Kidney (tissue), 13 donors: ENCODE measurements at regions not wholly inside any gene's neighbourhood (a gene's known extent, or its start where the extent isn't known, plus 50 kb on each side); places are given as distances from the start of the nearest gene placed in this dataset.

Experiments
- DNase-seq, 5 donors: peaks; one replicate each; pipeline ENCODE4 v3.0.0-alpha.2; 2013 to 2020
- FAIRE-seq: peaks from 2 replicates; lab custom pipeline; 2012; peaks lifted over from hg19 to GRCh38; lab: Jason Lieb, UNC
- H3K27ac ChIP-seq, 2 donors: one replicate each; pipeline ENCODE4 v1.7.0; 2013; ENCODE audit warnings: low read depth in 2 of 2, low read length in 2 of 2, inconsistent platforms in 1 of 2
- H3K27me3 ChIP-seq: one replicate; pipeline ENCODE4 v1.7.1; 2013; ENCODE audit warnings: low read length, inconsistent platforms; ENCODE audit not compliant: control insufficient read depth, insufficient read depth
- H3K36me3 ChIP-seq, 3 donors: one replicate each; pipeline versions ENCODE4 v1.7.0 to v1.7.1; 2013; ENCODE audit warnings: low read length in 3 of 3, control low read depth in 1 of 3, inconsistent platforms in 1 of 3; ENCODE audit not compliant: insufficient read depth in 3 of 3, control insufficient read depth in 2 of 3
- H3K4me1 ChIP-seq, 3 donors: one replicate each; pipeline versions ENCODE4 v1.7.0 to v1.7.1; 2013; ENCODE audit warnings: low read length in 3 of 3, inconsistent platforms in 1 of 3, low read depth in 1 of 3; ENCODE audit not compliant: control insufficient read depth in 2 of 3, insufficient read depth in 2 of 3
- H3K4me3 ChIP-seq, 3 donors: one replicate each; pipeline versions ENCODE4 v1.7.0 to v1.8.1; 2013; ENCODE audit warnings: low read length in 3 of 3, control low read depth in 1 of 3, inconsistent platforms in 1 of 3
- H3K9ac ChIP-seq, 3 donors: one replicate each; pipeline versions ENCODE4 v1.7.0 to v1.7.1; 2013; ENCODE audit warnings: low read length in 3 of 3, control low read depth in 1 of 3, inconsistent platforms in 1 of 3
- H3K9me3 ChIP-seq, 3 donors: one replicate each; pipeline versions ENCODE4 v1.7.0 to v1.7.1; 2013; ENCODE audit warnings: low read length in 3 of 3, control low read depth in 1 of 3, inconsistent platforms in 1 of 3; ENCODE audit not compliant: control insufficient read depth in 2 of 3, insufficient read depth in 1 of 3
- CTCF ChIP-seq: IDR thresholded peaks from 3 replicates; pipeline ENCODE4 v1.5.1; 2012; ENCODE audit warnings: mild to moderate bottlenecking, moderate library complexity, borderline replicate concordance; ENCODE audit not compliant: insufficient read depth; ENCODE audit errors: extremely low read depth
- intact Hi-C: fragments of 100-400 bp; cut with DNase I; formaldehyde crosslinking; loops from one replicate; pipeline ENCODE4 v1.11.1; 2022
- donor health status: control.
- donor health status: control.
- donor health status: control.
- donor health status: control.
- donor health status: control.
- donor health status: DM: yes; HTN: yes; CAD: no.
- donor health status: Normal renal cell carcinoma (clear cell type).

- no peaks in the 10 kb centered on the region for H3K36me3 ChIP-seq
- intact Hi-C loops: no loop called here
- H3K4me3 ChIP-seq: no peak overlapping the region
- DNase-seq (no peak), FAIRE-seq (no peak)
- no peak for TF ChIP-seq CTCF
- no peaks in the 10 kb centered on the region for H3K9me3 ChIP-seq
- H3K27me3 ChIP-seq: no peaks in the 10 kb centered on the region
- no peaks in the 10 kb centered on the region for H3K4me1 ChIP-seq
- H3K9ac ChIP-seq: no peak overlapping the region
- no peak overlapping the region for H3K27ac ChIP-seq
These were observed 276.0 kb upstream of the PLD5 start for GRCh38 chr1:242800521-242800920.

- Histone ChIP-seq H3K4me1 (no peaks in the 10 kb centered on the region), H3K27me3 (no peaks in the 10 kb centered on the region), H3K27ac (no peak overlapping the region), H3K9ac (no peak overlapping the region), H3K4me3 (no peak overlapping the region), H3K36me3 (no peaks in the 10 kb centered on the region), H3K9me3 (no peaks in the 10 kb centered on the region)
- intact Hi-C loops: no loop called here
- TF ChIP-seq CTCF: no peak
- DNase-seq (no peak), FAIRE-seq (no peak)
These were observed 273.4 kb upstream of the PLD5 start for GRCh38 chr1:242797856-242798255.

DNA sequence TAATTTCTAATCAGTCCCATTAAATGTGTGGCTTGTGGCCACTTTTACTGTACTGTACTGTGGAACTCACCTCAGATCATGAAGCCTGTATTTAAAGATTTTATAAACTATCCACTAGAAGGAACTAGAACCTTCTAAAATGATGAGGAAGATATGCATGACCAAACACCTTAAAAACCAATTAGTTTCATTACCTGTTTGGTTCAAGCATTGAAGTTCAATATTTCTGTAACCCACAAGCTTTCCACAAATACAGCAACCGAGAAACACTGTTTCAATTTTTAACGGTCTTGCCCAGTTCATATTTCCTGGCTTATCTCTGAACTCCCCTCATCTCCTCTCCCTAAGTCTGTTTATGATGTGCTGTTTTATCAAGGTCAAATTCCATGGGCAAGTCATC, 264.3 kb upstream of the PLD5 start:
- TF ChIP-seq CTCF: no peak
- H3K9me3 ChIP-seq: peaks cover 0 to 3% (median 0%) of the 10 kb centered on the region in 3 donors
- no peak overlapping the region for H3K27ac ChIP-seq
- H3K36me3 ChIP-seq: no peaks in the 10 kb centered on the region
- H3K4me1 ChIP-seq: no peaks in the 10 kb centered on the region
- intact Hi-C loops: no loop called here
- H3K27me3 ChIP-seq: no peaks in the 10 kb centered on the region
- DNase-seq (no peak), FAIRE-seq (no peak)
- no peak overlapping the region for H3K4me3 ChIP-seq
- H3K9ac ChIP-seq: no peak overlapping the region

DNA sequence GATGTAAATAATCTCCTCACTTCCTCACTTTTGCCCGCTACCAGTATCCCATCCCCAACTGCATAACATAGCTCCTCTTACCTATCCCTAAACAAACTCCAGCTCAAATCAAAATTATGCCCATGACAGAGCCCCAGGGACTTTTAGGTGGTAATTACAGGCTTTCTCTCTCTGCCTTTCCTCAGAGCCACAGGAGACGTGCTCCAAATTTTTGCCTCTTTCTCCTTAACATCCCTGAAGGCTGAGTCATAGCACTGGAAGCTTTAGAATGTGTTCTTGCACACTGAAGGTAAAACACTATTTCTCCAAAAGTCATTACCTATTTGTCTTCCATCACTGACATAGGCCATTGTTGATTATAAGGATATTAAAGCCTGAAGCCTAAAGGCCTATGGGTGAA, 263.5 kb upstream of the PLD5 start:
- DNase-seq: no peak
- no peaks in the 10 kb centered on the region for H3K4me1 ChIP-seq
- no peak overlapping the region for H3K27ac ChIP-seq
- FAIRE-seq: no peak
- H3K9me3 ChIP-seq: peaks cover 0 to 3% (median 0%) of the 10 kb centered on the region in 3 donors
- H3K36me3 ChIP-seq: no peaks in the 10 kb centered on the region
- TF ChIP-seq CTCF: no peak
- intact Hi-C loops: no loop called here
- H3K9ac ChIP-seq: no peak overlapping the region
- H3K4me3 ChIP-seq: no peak overlapping the region
- no peaks in the 10 kb centered on the region for H3K27me3 ChIP-seq
